ENCODE measurements at regions not wholly inside any gene's neighbourhood (a gene's known extent, or its start where the extent isn't known, plus 50 kb on each side); places are given as distances from the start of the nearest gene placed in this dataset.

GRCh38 chr4:20462426-20463175 is 210.9 kb downstream of the SLIT2 start:
- Histone ChIP-seq H3K36me3 (no peaks in the 10 kb centered on the region), H3K4me3 (no peak overlapping the region), H3K27ac (no peak overlapping the region), H3K27me3 (replicated peaks) (no peaks in the 10 kb centered on the region), H3K4me1 (replicated peaks) (peaks cover 8% of the 10 kb centered on the region), H3K9me3 (replicated peaks) (no peaks in the 10 kb centered on the region)
- no peak for DNase-seq (ENCODE audit: low read depth in 1 of 2, low spot score in 2 of 2)

GRCh38 chr4:20463176-20463430 is 211.4 kb downstream of the SLIT2 start:
- peaks cover 8% of the 10 kb centered on the region for H3K4me1 ChIP-seq (replicated peaks)
- H3K36me3 ChIP-seq: no peaks in the 10 kb centered on the region
- DNase-seq (ENCODE audit: low read depth in 1 of 2, low spot score in 2 of 2): no peak
- H3K4me3 ChIP-seq: no peak overlapping the region
- no peak overlapping the region for H3K27ac ChIP-seq
- no peaks in the 10 kb centered on the region for H3K9me3 ChIP-seq (replicated peaks)
- H3K27me3 ChIP-seq (replicated peaks): no peaks in the 10 kb centered on the region

- DNase-seq (ENCODE audit: low read depth in 1 of 2, low spot score in 2 of 2): peak in 1 of 2 experiments; percentile 40
- Histone ChIP-seq H3K4me3 (no peak overlapping the region), H3K4me1 (replicated peaks) (peaks cover 8% of the 10 kb centered on the region), H3K27ac (no peak overlapping the region), H3K9me3 (replicated peaks) (no peaks in the 10 kb centered on the region), H3K36me3 (no peaks in the 10 kb centered on the region), H3K27me3 (replicated peaks) (no peaks in the 10 kb centered on the region)
Observed at GRCh38 chr4:20464381-20464780, 212.7 kb downstream of the SLIT2 start.

- Histone ChIP-seq H3K27me3 (replicated peaks) (no peaks in the 10 kb centered on the region), H3K9me3 (replicated peaks) (no peaks in the 10 kb centered on the region), H3K4me3 (no peak overlapping the region), H3K4me1 (replicated peaks) (no peaks in the 10 kb centered on the region), H3K36me3 (no peaks in the 10 kb centered on the region), H3K27ac (no peak overlapping the region)
- DNase-seq (ENCODE audit: low read depth in 1 of 2, low spot score in 2 of 2): peak in 1 of 2 experiments; percentile 52
Observed at GRCh38 chr4:20474119-20474518, 222.4 kb downstream of the SLIT2 start.

- Histone ChIP-seq H3K27me3 (replicated peaks) (no peaks in the 10 kb centered on the region), H3K27ac (no peak overlapping the region), H3K9me3 (replicated peaks) (no peaks in the 10 kb centered on the region)
Observed at GRCh38 chr4:20478412-20478811, 221.8 kb upstream of the PACRGL start.

GRCh38 chr4:20480165-20480947 is 219.9 kb upstream of the PACRGL start:
- Histone ChIP-seq H3K9me3 (replicated peaks) (no peaks in the 10 kb centered on the region), H3K36me3 (no peaks in the 10 kb centered on the region), H3K4me3 (no peak overlapping the region), H3K4me1 (replicated peaks) (no peaks in the 10 kb centered on the region), H3K27ac (no peak overlapping the region), H3K27me3 (replicated peaks) (no peaks in the 10 kb centered on the region)
- no peak for DNase-seq (ENCODE audit: low read depth in 1 of 2, low spot score in 2 of 2)

More at GRCh38 chr4:20478412-20478811, 221.8 kb upstream of the PACRGL start:
- no peaks in the 10 kb centered on the region for H3K4me1 ChIP-seq (replicated peaks)
- DNase-seq (ENCODE audit: low read depth in 1 of 2, low spot score in 2 of 2): no peak
- no peaks in the 10 kb centered on the region for H3K36me3 ChIP-seq
- H3K4me3 ChIP-seq: no peak overlapping the region

- no peaks in the 10 kb centered on the region for H3K4me1 ChIP-seq (replicated peaks)
- no peaks in the 10 kb centered on the region for H3K27me3 ChIP-seq (replicated peaks)
- no peak overlapping the region for H3K4me3 ChIP-seq
- no peak for DNase-seq (ENCODE audit: low read depth in 1 of 2, low spot score in 2 of 2)
- no peaks in the 10 kb centered on the region for H3K9me3 ChIP-seq (replicated peaks)
- H3K36me3 ChIP-seq: no peaks in the 10 kb centered on the region
- no peak overlapping the region for H3K27ac ChIP-seq
Observed at GRCh38 chr4:20483416-20483815, 216.8 kb upstream of the PACRGL start.

GRCh38 chr4:20486433-20486832 is 213.8 kb upstream of the PACRGL start:
- Histone ChIP-seq H3K9me3 (replicated peaks) (no peaks in the 10 kb centered on the region), H3K4me1 (replicated peaks) (no peaks in the 10 kb centered on the region), H3K27me3 (replicated peaks) (no peaks in the 10 kb centered on the region), H3K36me3 (0 out of 2 replicates have a peak, but pooled peaks cover 4% of the 10 kb centered on the region), H3K27ac (no peak overlapping the region), H3K4me3 (no peak overlapping the region)
- DNase-seq (ENCODE audit: low read depth in 1 of 2, low spot score in 2 of 2): no peak

- DNase-seq (ENCODE audit: low read depth in 1 of 2, low spot score in 2 of 2): no peak
- H3K27ac ChIP-seq: no peak overlapping the region
- H3K4me3 ChIP-seq: no peak overlapping the region
- no peaks in the 10 kb centered on the region for H3K27me3 ChIP-seq (replicated peaks)
- H3K9me3 ChIP-seq (replicated peaks): no peaks in the 10 kb centered on the region
- no peaks in the 10 kb centered on the region for H3K4me1 ChIP-seq (replicated peaks)
- H3K36me3 ChIP-seq: peaks cover 7% of the 10 kb centered on the region; the same call in 1 of the 2 replicates
Observed at GRCh38 chr4:20487446-20487845, 212.8 kb upstream of the PACRGL start.

- H3K27me3 ChIP-seq (replicated peaks): no peaks in the 10 kb centered on the region
- DNase-seq (ENCODE audit: low read depth in 1 of 2, low spot score in 2 of 2): no peak
- no peak overlapping the region for H3K4me3 ChIP-seq
- H3K27ac ChIP-seq: no peak overlapping the region
- peaks cover 7% of the 10 kb centered on the region; the same call in 1 of the 2 replicates for H3K36me3 ChIP-seq
- no peaks in the 10 kb centered on the region for H3K4me1 ChIP-seq (replicated peaks)
- H3K9me3 ChIP-seq (replicated peaks): no peaks in the 10 kb centered on the region
Observed at GRCh38 chr4:20487852-20488251, 212.4 kb upstream of the PACRGL start.

- DNase-seq (ENCODE audit: low read depth in 1 of 2, low spot score in 2 of 2): no peak
- no peaks in the 10 kb centered on the region for H3K27me3 ChIP-seq (replicated peaks)
- no peaks in the 10 kb centered on the region for H3K9me3 ChIP-seq (replicated peaks)
- H3K27ac ChIP-seq: no peak overlapping the region
- peaks cover 7% of the 10 kb centered on the region; the same call in 1 of the 2 replicates for H3K36me3 ChIP-seq
- H3K4me3 ChIP-seq: no peak overlapping the region
- no peaks in the 10 kb centered on the region for H3K4me1 ChIP-seq (replicated peaks)
Observed at GRCh38 chr4:20490734-20491133, 209.5 kb upstream of the PACRGL start.

- peaks cover 5% of the 10 kb centered on the region; the same call in 1 of the 2 replicates for H3K36me3 ChIP-seq
- H3K9me3 ChIP-seq (replicated peaks): no peaks in the 10 kb centered on the region
- H3K4me3 ChIP-seq: no peak overlapping the region
- H3K4me1 ChIP-seq (replicated peaks): no peaks in the 10 kb centered on the region
- no peaks in the 10 kb centered on the region for H3K27me3 ChIP-seq (replicated peaks)
- DNase-seq (ENCODE audit: low read depth in 1 of 2, low spot score in 2 of 2): peak in 1 of 2 experiments; percentile 36
- no peak overlapping the region for H3K27ac ChIP-seq
Observed at GRCh38 chr4:20493761-20494353, 206.4 kb upstream of the PACRGL start.

- no peak overlapping the region for H3K4me3 ChIP-seq
- H3K27ac ChIP-seq: no peak overlapping the region
- no peaks in the 10 kb centered on the region for H3K4me1 ChIP-seq (replicated peaks)
- H3K27me3 ChIP-seq (replicated peaks): no peaks in the 10 kb centered on the region
- H3K9me3 ChIP-seq (replicated peaks): no peaks in the 10 kb centered on the region
- H3K36me3 ChIP-seq: peaks cover 4% of the 10 kb centered on the region; the same call in 1 of the 2 replicates
- no peak for DNase-seq (ENCODE audit: low read depth in 1 of 2, low spot score in 2 of 2)
Observed at GRCh38 chr4:20496068-20496467, 204.2 kb upstream of the PACRGL start.

- DNase-seq (ENCODE audit: low read depth in 1 of 2, low spot score in 2 of 2): no peak
- Histone ChIP-seq H3K4me3 (no peak overlapping the region), H3K27me3 (replicated peaks) (no peaks in the 10 kb centered on the region), H3K9me3 (replicated peaks) (no peaks in the 10 kb centered on the region), H3K36me3 (no peaks in the 10 kb centered on the region), H3K4me1 (replicated peaks) (0 out of 2 replicates have a peak, but pooled peaks cover 3% of the 10 kb centered on the region), H3K27ac (no peak overlapping the region)
Observed at GRCh38 chr4:20504146-20504545, 196.1 kb upstream of the PACRGL start.

Data from SJSA1 (cell line).